IgD-negative memory B cell (primary cell): ENCODE measurements at regions not wholly inside any gene's neighbourhood (a gene's known extent, or its start where the extent isn't known, plus 50 kb on each side); places are given as distances from the start of the nearest gene placed in this dataset.
"Not testable (repeated sequence)": the region's sequence is repeated elsewhere in the genome, so short reads cannot be mapped to it uniquely, and the experiment has no call there.

Experiments
- H3K27ac Mint-ChIP-seq, 3 donors: one replicate each; pipeline ENCODE4 v1.8.0; 2020 to 2022; ENCODE audit warnings: mild to moderate bottlenecking in 3 of 3, mixed read lengths in 3 of 3, moderate library complexity in 1 of 3
- H3K27me3 Mint-ChIP-seq: one replicate; pipeline ENCODE4 v1.8.0; 2021; ENCODE audit warnings: mixed read lengths
- H3K36me3 Mint-ChIP-seq: one replicate; pipeline ENCODE4 v1.8.0; 2020; ENCODE audit warnings: mild to moderate bottlenecking, mixed read lengths
- H3K4me1 Mint-ChIP-seq, 3 donors: one replicate each; pipeline ENCODE4 v1.8.0; 2020 to 2022; ENCODE audit warnings: mixed read lengths in 3 of 3, mild to moderate bottlenecking in 1 of 3
- H3K4me3 Mint-ChIP-seq, 4 donors: one replicate each; pipeline ENCODE4 v1.8.0; 2020 to 2022; ENCODE audit warnings: mild to moderate bottlenecking in 4 of 4, mixed read lengths in 4 of 4, moderate library complexity in 3 of 4
- H3K9me3 Mint-ChIP-seq, 3 donors: one replicate each; pipeline ENCODE4 v1.8.0; 2020 to 2021; ENCODE audit warnings: mixed read lengths in 3 of 3, mild to moderate bottlenecking in 1 of 3

DNA sequence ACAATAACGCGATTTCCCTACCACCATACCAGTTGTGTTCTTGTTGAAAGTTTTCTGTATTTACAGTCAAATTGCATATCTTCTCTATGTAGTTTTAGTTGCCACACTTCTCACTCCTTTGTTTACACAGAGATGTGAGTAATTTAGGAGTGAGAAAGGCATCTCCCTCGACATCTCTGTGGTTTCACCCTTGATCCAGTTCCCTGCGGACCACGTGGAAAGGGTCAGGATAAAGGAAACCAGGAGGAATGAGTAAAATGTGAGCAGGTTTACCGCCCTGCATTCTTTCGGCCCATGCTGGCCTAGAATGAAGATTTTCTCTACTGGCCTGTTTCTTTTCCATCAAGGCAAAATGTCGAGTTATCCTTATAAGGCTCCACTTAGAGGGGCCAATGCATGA is 83.2 kb upstream of the WIPF3 start:
- not testable (repeated sequence) for H3K4me1 Mint-ChIP-seq, H3K27me3 Mint-ChIP-seq

GRCh38 chr7:29723599-29723998 is 82.7 kb upstream of the WIPF3 start:
- Mint-ChIP-seq H3K4me1 (peaks cover 0 to 2% (median 0%) of the 10 kb centered on the region in 3 donors), H3K9me3 (peaks cover 0 to 8% (median 0%) of the 10 kb centered on the region in 3 donors), H3K4me3 (no peak overlapping the region), H3K27ac (no peak overlapping the region), H3K27me3 (peaks cover 2% of the 10 kb centered on the region), H3K36me3 (no peaks in the 10 kb centered on the region)

More for the DNA sequence above, 83.2 kb upstream of the WIPF3 start:
- H3K27ac Mint-ChIP-seq, H3K36me3 Mint-ChIP-seq, H3K4me3 Mint-ChIP-seq, H3K9me3 Mint-ChIP-seq: not testable (repeated sequence)

- H3K27me3 Mint-ChIP-seq = peaks cover 14% of the 10 kb centered on the region
- H3K27ac Mint-ChIP-seq = peak overlapping the region in 1 of 3 donors; percentile 32
- not testable (repeated sequence) for H3K4me1 Mint-ChIP-seq, H3K4me3 Mint-ChIP-seq, H3K9me3 Mint-ChIP-seq, H3K36me3 Mint-ChIP-seq
Observed at GRCh38 chr7:29729534-29730165, 76.7 kb upstream of the WIPF3 start.

- H3K27me3 Mint-ChIP-seq = peaks cover 14% of the 10 kb centered on the region
- no peaks in the 10 kb centered on the region for H3K36me3 Mint-ChIP-seq
Observed at GRCh38 chr7:29734246-29734731, 72.0 kb upstream of the WIPF3 start.

GRCh38 chr7:29747645-29748245 is 58.6 kb upstream of the WIPF3 start:
- H3K36me3 Mint-ChIP-seq, H3K9me3 Mint-ChIP-seq, H3K27me3 Mint-ChIP-seq, H3K27ac Mint-ChIP-seq, H3K4me1 Mint-ChIP-seq, H3K4me3 Mint-ChIP-seq: not testable (repeated sequence)

More at GRCh38 chr7:29734246-29734731, 72.0 kb upstream of the WIPF3 start:
- no peak overlapping the region for H3K27ac Mint-ChIP-seq
- H3K9me3 Mint-ChIP-seq = no peaks in the 10 kb centered on the region
- no peaks in the 10 kb centered on the region for H3K4me1 Mint-ChIP-seq
- H3K4me3 Mint-ChIP-seq = no peak overlapping the region

- no peaks in the 10 kb centered on the region for H3K4me1 Mint-ChIP-seq
- no peak overlapping the region for H3K27ac Mint-ChIP-seq
- H3K9me3 Mint-ChIP-seq = peaks cover 0 to 1% (median 0%) of the 10 kb centered on the region in 3 donors
- peaks cover 4% of the 10 kb centered on the region for H3K27me3 Mint-ChIP-seq
- H3K4me3 Mint-ChIP-seq = no peak overlapping the region
- H3K36me3 Mint-ChIP-seq = peaks cover 2% of the 10 kb centered on the region
Observed at GRCh38 chr7:29748286-29749099, 57.8 kb upstream of the WIPF3 start.

- peaks cover 2% of the 10 kb centered on the region for H3K36me3 Mint-ChIP-seq
Observed at GRCh38 chr7:29749701-29750321, 56.5 kb upstream of the WIPF3 start.

GRCh38 chr7:29750373-29750940 is 55.9 kb upstream of the WIPF3 start:
- H3K36me3 Mint-ChIP-seq, H3K27me3 Mint-ChIP-seq, H3K4me1 Mint-ChIP-seq, H3K27ac Mint-ChIP-seq, H3K9me3 Mint-ChIP-seq, H3K4me3 Mint-ChIP-seq: not testable (repeated sequence)

More at GRCh38 chr7:29749701-29750321, 56.5 kb upstream of the WIPF3 start:
- Mint-ChIP-seq H3K4me3 (no peak overlapping the region), H3K9me3 (peaks cover 0 to 1% (median 0%) of the 10 kb centered on the region in 3 donors), H3K27ac (no peak overlapping the region), H3K4me1 (no peaks in the 10 kb centered on the region), H3K27me3 (peaks cover 6% of the 10 kb centered on the region)

DNA sequence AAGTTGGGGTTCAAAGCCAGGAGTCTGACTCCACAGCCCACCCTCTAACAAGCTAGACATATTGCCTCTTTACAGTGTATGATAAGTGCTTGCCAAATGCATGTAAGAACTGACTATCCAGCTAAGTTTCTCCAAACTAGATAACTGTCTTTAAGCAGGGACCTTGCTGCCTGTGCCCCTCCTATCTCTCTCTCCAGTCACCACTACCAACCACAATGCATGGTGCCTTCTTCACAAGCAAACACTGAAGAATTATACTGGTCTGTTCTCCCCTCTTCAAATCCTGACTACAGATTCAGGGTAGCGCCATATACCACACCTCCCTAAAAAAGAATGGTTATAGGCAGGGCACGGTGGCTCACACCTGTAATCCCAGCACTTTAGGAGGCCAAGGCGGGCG is 55.3 kb upstream of the WIPF3 start:
- H3K4me1 Mint-ChIP-seq, H3K9me3 Mint-ChIP-seq, H3K4me3 Mint-ChIP-seq, H3K36me3 Mint-ChIP-seq, H3K27ac Mint-ChIP-seq, H3K27me3 Mint-ChIP-seq: not testable (repeated sequence)

GRCh38 chr7:29754874-29755490 is 51.3 kb upstream of the WIPF3 start:
- peaks cover 8% of the 10 kb centered on the region for H3K27me3 Mint-ChIP-seq
- H3K27ac Mint-ChIP-seq = no peak overlapping the region
- H3K36me3 Mint-ChIP-seq = no peaks in the 10 kb centered on the region
- no peaks in the 10 kb centered on the region for H3K4me1 Mint-ChIP-seq
- no peak overlapping the region for H3K4me3 Mint-ChIP-seq
- H3K9me3 Mint-ChIP-seq = peaks cover 0 to 2% (median 0%) of the 10 kb centered on the region in 3 donors
